Esophagus muscularis mucosa (tissue), 4 donors: ENCODE measurements at regions not wholly inside any gene's neighbourhood (a gene's known extent, or its start where the extent isn't known, plus 50 kb on each side); places are given as distances from the start of the nearest gene placed in this dataset.

Experiments used
- DNase-seq: peaks from one replicate; pipeline ENCODE4 v3.0.0-alpha.2; 2017; ENCODE audit errors: extremely low spot score
- H3K27ac ChIP-seq, 4 donors: fragments of 200-600 bp; sonication (generic); replicated peaks in 1 of 4; 1 replicate in 3 of 4; 2 replicates in 1 of 4; pipeline ENCODE4 v1.5.1; 2016 to 2019; ENCODE audit warnings: mild to moderate bottlenecking in 1 of 4
- H3K27me3 ChIP-seq, 4 donors: fragments of 200-600 bp; sonication (generic); one replicate each; pipeline versions ENCODE4 v1.5.1 to v1.6.0; 2016 to 2019
- H3K36me3 ChIP-seq, 4 donors: fragments of 200-600 bp; sonication (generic); one replicate each; pipeline ENCODE4 v1.5.1; 2016 to 2019
- H3K4me1 ChIP-seq, 4 donors: fragments of 200-600 bp; sonication (generic); one replicate each; pipeline ENCODE4 v1.5.1; 2016 to 2019
- H3K4me3 ChIP-seq, 4 donors: fragments of 200-600 bp; sonication (generic); 1 replicate in 2 of 4; 2 replicates in 2 of 4; pipeline ENCODE4 v1.5.1; 2016 to 2019; ENCODE audit warnings: mild to moderate bottlenecking in 4 of 4, moderate library complexity in 1 of 4
- H3K9me3 ChIP-seq, 4 donors: fragments of 200-600 bp; sonication (generic); 1 replicate in 3 of 4; 2 replicates in 1 of 4; pipeline ENCODE4 v1.5.1; 2016 to 2019
- CTCF ChIP-seq, 3 experiments: fragments of 200-600 bp in 2 of 3; fragments of 450-650 bp in 1 of 3; sonication (generic) in 2 of 3; IDR thresholded peaks; one replicate each; pipeline ENCODE4 v1.5.1; 2017 to 2019; ENCODE audit warnings: antibody characterized with exemption in 3 of 3, mild to moderate bottlenecking in 2 of 3, moderate library complexity in 1 of 3
- EP300 ChIP-seq: sonication (generic); formaldehyde crosslinking; IDR thresholded peaks from one replicate; pipeline ENCODE4 v1.6.1; 2017; ENCODE audit warnings: antibody characterized with exemption
- POLR2A ChIP-seq: fragments of 450-650 bp; IDR thresholded peaks from one replicate; pipeline ENCODE4 v1.6.1; 2017; ENCODE audit warnings: antibody characterized with exemption, moderate library complexity, mild to moderate bottlenecking, low read depth
- POLR2AphosphoS5 ChIP-seq, 2 donors: sonication (generic); formaldehyde crosslinking; IDR thresholded peaks; one replicate each; pipeline ENCODE4 v1.6.1; 2017; ENCODE audit warnings: antibody characterized with exemption in 2 of 2
- WGBS: methylation state at CpG from one replicate; pipeline ENCODE4 v1.1.5; 2018; 5-methylcytosine and 5-hydroxymethylcytosine counted together
- intact Hi-C: fragments of 100-400 bp; cut with DNase I; formaldehyde crosslinking; loops from one replicate; pipeline ENCODE4 v1.15.1; 2023

- no peak overlapping the region for H3K27ac ChIP-seq
- H3K27me3 ChIP-seq: no peaks in the 10 kb centered on the region
- no peak for DNase-seq
- H3K36me3 ChIP-seq: no peaks in the 10 kb centered on the region
- WGBS: 82% methylated on average over 4 of the region's 4 CpGs
- H3K9me3 ChIP-seq: peaks cover 0 to 16% (median 0%) of the 10 kb centered on the region in 4 donors
- TF ChIP-seq POLR2A (no peak), CTCF (IDR thresholded peaks at IDR 0.05) (no peak)
- no peaks in the 10 kb centered on the region for H3K4me1 ChIP-seq
- H3K4me3 ChIP-seq: no peak overlapping the region
- intact Hi-C loops: no loop called here
Observed at GRCh38 chrX:39782276-39782675, 315.5 kb downstream of the BCOR start.

DNA sequence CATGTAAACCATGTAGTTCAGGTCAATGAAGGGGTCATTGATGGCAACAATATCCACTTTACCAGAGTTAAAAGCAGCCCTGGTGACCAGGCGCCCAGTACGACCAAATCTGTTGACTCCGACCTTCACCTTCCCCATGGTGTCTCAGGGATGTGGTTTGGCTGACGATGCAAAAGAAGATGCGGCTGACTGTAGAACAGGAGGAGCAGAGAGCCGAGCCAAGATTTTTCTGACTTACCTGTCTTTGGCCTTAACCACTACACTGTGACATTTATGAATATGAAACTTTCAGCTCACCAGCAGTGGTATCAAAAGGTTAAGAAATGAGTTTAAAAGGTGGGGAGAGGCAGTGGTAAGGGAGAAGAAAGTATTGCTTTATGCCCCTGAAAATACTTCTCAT, 309.8 kb downstream of the BCOR start:
- no peaks in the 10 kb centered on the region for H3K27me3 ChIP-seq
- H3K9me3 ChIP-seq: no peaks in the 10 kb centered on the region
- H3K36me3 ChIP-seq: no peaks in the 10 kb centered on the region
- no peak overlapping the region for H3K4me3 ChIP-seq
- 89% methylated on average over 6 of the region's 6 CpGs for WGBS
- DNase-seq: no peak
- intact Hi-C loops: no loop called here
- H3K27ac ChIP-seq: no peak overlapping the region
- no peak for TF ChIP-seq POLR2A
- TF ChIP-seq CTCF (IDR thresholded peaks at IDR 0.05): no peak
- TF ChIP-seq EP300: no peak
- TF ChIP-seq POLR2AphosphoS5 (IDR thresholded peaks at IDR 0.05): no peak
- H3K4me1 ChIP-seq: no peaks in the 10 kb centered on the region

DNA sequence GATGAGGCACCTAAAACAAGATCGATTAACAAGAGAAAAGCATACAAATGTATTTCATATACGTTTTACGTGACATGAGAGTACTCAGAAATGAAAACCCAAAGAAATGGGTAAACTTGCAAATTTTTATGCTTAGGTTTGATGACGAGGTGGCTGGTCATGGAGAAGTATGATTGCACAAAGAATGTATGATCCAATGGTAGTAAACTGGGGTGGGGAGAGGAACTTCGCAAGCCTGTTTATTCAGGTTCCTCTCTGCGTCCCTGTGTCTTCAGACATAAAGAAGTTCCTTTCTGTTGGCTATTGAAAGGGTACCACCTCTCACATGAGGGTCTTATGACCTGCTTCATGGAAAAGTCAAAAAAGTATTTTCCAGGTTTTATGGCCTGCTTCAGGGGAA, 309.2 kb downstream of the BCOR start:
- Histone ChIP-seq H3K9me3 (no peaks in the 10 kb centered on the region), H3K36me3 (no peaks in the 10 kb centered on the region), H3K27me3 (no peaks in the 10 kb centered on the region), H3K4me1 (no peaks in the 10 kb centered on the region), H3K27ac (no peak overlapping the region), H3K4me3 (no peak overlapping the region)
- WGBS: 89% methylated on average over 6 of the region's 6 CpGs
- TF ChIP-seq CTCF (IDR thresholded peaks at IDR 0.05): no peak
- no peak for TF ChIP-seq EP300
- TF ChIP-seq POLR2AphosphoS5 (IDR thresholded peaks at IDR 0.05): no peak
- TF ChIP-seq POLR2A: no peak
- no peak for DNase-seq
- intact Hi-C loops: no loop called here

DNA sequence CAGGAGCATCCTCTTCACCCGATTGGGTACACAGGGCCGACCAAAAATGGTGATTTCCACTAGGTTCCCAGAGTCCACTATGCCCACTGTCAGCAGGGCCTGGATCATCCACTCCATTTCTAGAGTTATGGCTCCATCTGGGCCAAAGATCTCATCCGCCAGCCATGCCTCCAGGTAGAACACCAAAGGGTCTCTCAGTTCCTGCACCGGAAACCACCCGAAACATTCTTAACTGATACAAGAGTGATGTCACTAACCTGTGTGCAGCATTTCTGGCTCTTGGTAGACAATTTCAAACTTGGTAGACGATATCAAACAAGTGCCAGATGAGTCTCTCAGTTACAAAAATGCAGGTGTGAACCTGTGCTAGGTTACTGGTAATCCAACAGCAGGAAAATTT, 306.1 kb downstream of the BCOR start:
- intact Hi-C loops: no loop called here
- no peaks in the 10 kb centered on the region for H3K4me1 ChIP-seq
- TF ChIP-seq POLR2AphosphoS5 (IDR thresholded peaks at IDR 0.05) (no peak), CTCF (IDR thresholded peaks at IDR 0.05) (no peak), POLR2A (no peak), EP300 (no peak)
- 89% methylated on average over 6 of the region's 6 CpGs for WGBS
- no peak for DNase-seq
- H3K9me3 ChIP-seq: peaks cover 0 to 11% (median 0%) of the 10 kb centered on the region in 4 donors
- H3K27me3 ChIP-seq: no peaks in the 10 kb centered on the region
- H3K27ac ChIP-seq: no peak overlapping the region
- no peaks in the 10 kb centered on the region for H3K36me3 ChIP-seq
- H3K4me3 ChIP-seq: no peak overlapping the region

DNA sequence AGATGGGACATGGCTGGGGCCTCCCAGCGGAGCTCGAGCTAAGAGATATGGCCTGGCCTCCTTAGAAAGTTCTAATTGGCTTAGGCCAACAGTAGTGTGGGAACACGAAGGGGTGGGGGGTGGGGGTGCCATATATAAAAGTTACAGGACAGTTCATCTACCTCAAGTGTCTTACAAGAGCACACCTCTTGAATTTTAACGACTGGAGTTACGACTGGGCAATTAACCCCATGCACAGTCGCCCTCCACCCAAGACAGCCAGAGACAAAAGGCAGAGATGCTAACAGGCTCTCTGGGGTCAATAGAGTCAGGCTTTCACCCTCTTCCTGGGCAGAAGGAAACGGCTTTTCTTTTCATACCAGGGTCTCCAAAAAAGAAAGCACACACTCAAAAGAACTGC, 302.2 kb downstream of the BCOR start:
- H3K36me3 ChIP-seq: no peaks in the 10 kb centered on the region
- intact Hi-C loops: no loop called here
- TF ChIP-seq CTCF (IDR thresholded peaks at IDR 0.05): no peak
- TF ChIP-seq POLR2A: no peak
- TF ChIP-seq POLR2AphosphoS5 (IDR thresholded peaks at IDR 0.05): no peak
- no peak for TF ChIP-seq EP300
- no peak overlapping the region for H3K27ac ChIP-seq
- WGBS: 74% methylated on average over 7 of the region's 7 CpGs
- no peaks in the 10 kb centered on the region for H3K27me3 ChIP-seq
- H3K4me1 ChIP-seq: no peaks in the 10 kb centered on the region
- H3K9me3 ChIP-seq: peaks cover 0 to 11% (median 0%) of the 10 kb centered on the region in 4 donors
- DNase-seq: no peak
- H3K4me3 ChIP-seq: no peak overlapping the region
